GM18508 (cell line): ENCODE measurements at regions not wholly inside any gene's neighbourhood (a gene's known extent, or its start where the extent isn't known, plus 50 kb on each side); places are given as distances from the start of the nearest gene placed in this dataset.
A peak's percentile ranks its signal among the peaks of the same experiment; 100 is the strongest.
"Not testable (repeated sequence)": the region's sequence is repeated elsewhere in the genome, so short reads cannot be mapped to it uniquely, and the experiment has no call there.

Experiments used
- ATAC-seq: cut with Tn5 transposase; IDR thresholded peaks from one replicate; pipeline ENCODE4 v1.9.1; 2021; ENCODE audit warnings: moderate number of reproducible peaks; ENCODE audit not compliant: insufficient read depth, unreplicated experiment

DNA sequence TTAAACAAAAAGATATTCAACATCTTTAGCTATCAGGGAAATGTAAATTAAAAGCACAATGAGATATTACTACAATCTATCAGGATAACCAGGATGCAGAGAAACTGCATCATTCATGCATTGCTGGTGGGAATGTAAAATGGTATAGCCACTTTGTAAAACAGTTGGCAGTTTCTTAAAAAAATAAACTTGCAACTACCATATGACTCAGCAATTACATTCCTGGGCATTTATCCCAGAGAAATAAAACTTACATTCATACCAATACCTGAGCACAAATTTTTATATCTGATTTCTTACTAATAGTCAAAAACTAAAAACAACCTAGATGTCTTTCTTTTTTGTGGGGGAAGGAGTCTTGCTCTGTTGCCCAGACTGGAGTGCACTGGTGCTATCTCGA lies 190.3 kb upstream of the TAB2 start:
- ATAC-seq = no peak

DNA sequence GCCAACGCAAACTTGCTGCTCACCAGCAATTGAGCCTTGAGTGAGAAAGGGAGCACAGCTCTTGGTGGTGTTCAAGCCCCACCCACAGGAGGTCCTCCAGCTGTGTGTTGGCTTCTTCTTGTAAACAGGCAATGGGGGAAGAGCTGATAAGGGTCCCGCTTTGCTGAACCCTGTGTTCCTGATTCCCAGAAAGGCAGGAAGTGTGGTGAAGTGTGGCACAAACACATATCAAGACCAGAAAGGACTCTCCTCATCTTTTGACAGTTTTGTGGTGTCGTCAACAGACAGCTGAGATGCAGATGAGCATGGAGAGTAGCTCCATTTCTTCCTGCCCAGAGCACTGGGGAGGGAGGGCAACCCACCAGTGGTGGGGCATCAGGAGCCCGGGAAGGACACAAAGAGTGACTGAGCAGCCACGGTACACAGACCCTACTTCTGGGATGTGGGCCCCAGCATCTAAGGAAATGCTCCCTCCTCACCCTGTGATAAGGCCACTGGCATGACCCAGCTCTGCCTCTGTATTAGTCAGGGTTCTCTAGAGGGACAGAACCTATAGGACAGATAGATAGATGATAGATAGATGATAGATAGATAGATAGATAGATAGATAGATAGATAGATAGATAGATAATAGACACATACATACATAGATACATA lies 188.9 kb upstream of the TAB2 start:
- ATAC-seq = no peak

DNA sequence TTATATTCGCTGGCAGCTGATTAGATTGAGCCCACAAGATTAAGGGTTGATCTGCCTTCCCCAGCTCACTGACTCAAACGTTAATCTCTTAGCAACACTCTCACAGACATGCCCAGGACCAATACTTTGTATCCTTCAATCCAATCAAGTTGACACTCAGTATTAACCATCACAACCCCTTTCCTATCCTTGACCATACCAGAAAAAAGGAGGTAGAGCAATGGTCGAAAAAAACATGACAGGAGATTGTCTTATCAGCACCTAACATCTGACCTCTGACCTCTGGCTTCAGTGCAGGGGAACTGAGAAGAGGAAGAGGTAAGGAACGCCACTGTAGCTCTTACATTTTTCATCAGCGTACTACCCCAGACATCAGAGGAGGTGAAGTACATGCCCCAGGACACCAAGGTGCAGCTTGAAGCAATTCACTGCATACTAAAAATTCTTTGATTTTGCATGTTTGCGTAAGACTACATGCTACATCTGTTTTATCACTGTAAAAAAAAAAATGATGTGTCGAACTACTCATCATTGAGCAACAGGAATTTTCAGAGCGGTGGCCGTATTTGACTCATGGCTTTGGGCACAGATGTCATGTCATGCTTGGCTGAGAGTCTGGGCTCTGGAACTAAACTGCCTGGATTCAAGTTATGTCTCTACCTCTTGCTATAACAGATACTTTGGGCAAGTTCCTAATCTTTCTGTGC lies 188.0 kb upstream of the TAB2 start:
- ATAC-seq = no peak

DNA sequence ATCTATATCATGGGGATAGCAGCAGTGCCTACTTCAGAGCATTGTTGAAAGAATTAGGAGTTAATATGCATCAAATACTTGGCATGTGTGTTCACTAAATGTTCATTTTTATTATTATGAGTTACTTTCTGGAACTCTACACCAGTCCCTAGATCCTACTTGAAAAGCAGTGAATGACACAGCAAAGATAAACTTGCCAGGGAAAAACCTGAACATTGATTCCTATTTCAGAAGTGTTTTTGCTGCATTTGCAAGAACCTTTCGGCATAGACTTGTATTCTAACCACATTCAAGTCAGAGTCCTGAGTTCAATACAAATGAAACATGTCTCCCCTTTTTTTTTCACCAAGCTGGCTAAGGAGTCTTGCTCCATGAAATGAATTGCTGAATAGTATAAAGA lies 187.4 kb upstream of the TAB2 start:
- ATAC-seq = no peak

DNA sequence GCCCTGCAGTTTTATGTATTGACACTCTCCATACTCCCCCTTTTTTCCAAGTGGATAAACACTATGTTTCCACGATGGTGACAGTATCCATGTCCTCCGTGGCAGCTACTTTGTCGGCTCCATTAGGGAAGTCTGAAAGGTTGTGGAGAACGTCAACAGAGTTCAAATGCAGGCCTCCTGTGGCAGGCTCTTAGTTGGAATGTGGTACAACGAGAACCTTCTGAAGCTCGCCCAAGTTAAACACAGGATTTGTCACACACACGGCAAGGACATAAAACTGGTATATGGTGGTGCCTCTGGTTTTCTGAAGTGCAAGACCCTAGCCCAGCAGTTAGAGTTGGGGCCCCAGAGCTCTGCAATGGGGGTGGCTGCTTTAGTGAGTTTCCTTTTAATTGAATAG lies 187.0 kb upstream of the TAB2 start:
- ATAC-seq = no peak

DNA sequence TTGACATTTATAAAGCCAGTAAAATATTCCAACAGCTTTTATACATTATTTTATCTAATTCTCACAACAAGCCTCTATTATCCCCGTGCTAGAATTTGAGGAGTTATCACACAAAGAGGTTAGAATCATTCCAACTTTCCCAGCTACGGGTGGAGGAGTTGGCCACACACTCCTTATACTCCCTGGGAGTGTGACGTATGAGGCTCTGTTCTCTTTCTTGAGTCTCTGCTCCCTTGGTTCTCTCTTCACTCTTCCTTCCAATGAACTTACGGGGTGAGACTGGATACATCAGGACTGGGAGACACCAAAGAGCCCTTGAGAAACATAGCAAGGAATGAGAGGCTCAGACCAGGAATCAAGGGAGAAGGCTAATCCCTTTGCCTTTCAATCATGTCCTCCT lies 185.6 kb upstream of the TAB2 start:
- no peak for ATAC-seq

DNA sequence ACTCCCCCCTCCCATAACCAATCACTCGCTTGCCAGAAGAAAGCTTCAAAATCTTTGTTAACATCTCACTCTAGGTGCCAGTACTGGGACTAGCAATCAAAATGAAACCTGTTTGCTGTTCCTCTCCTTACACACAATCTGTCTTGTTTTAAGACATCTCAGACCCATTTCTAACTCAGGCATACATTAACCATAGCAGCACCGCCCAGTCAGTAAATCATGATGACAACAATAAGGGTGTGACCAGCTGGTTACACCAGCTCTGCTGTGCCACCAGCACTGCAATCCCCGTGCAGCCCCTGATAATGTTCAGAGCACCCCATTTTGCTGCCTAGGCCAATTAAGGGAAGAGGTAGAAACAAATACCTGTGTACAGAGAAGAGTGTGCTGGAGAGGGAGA lies 185.2 kb upstream of the TAB2 start:
- ATAC-seq = no peak

DNA sequence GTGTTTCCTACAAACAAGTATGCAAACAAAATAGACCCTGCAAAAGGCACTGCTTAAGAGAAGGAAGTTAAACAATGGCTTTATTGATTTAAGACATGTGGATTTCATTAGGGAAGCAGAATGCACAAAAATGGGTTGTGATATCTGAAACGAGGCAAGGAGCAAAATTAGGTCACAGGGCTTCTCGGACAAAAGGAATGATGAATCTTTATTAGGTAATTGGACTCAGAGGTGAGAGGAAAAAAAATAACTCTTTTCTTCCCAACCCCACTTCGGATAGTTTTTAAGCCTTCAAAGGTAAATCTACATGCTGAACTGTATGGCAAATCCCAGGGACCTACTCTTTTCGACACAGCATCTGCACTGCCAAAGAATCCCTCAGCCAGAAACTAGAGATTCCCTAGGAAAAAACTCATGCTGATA lies 183.0 kb upstream of the TAB2 start:
- no peak for ATAC-seq

DNA sequence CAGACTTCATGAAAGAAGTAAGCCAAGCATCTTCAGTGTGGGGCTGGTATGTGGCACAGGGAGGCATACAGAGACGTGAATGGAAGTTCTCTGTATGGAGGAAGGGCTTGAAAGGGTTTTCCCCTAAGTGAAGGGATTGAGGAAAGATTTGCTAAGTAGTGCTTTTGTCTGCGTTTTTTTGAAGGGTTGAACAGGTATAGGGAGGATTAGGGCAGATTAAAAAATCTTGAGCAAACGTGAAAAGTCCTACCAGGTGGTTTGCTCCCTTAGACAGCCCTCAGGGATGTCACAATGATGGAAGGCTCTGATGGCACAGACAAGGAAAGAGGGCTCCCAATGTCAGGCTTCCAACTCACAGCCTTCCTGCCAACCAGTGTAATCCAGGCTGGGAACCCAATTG lies 181.7 kb upstream of the TAB2 start:
- no peak for ATAC-seq

DNA sequence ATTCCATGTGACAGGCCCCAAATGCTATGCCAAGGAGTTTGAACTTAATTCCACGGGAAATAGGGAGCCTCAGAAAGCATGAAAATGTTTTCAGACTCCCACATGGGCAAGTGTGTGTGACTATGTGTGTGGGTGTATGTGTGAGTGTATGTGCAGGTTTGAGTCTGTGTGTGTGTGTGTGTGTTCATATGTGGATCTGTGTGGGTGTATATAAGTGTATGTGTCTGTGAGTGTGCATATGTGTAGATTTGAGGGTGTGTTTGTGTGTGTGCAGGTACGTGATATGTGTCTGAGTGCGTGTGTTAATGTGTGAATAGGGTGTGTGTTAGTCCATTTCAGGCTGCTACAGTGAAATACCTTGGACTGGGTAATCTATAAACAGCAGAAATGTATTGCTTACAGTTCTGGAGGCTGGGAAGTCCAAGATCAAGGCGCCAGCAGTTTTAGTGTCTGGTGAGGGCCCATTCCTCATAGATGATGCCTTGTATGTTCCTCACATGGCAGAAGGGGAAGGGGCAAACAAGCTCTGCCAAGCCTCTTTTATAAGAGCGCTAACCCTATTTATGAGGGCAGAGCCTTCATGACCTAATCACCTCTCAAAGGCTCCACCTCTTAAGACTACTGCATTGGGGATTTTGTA lies 181.1 kb upstream of the TAB2 start:
- ATAC-seq = no peak

DNA sequence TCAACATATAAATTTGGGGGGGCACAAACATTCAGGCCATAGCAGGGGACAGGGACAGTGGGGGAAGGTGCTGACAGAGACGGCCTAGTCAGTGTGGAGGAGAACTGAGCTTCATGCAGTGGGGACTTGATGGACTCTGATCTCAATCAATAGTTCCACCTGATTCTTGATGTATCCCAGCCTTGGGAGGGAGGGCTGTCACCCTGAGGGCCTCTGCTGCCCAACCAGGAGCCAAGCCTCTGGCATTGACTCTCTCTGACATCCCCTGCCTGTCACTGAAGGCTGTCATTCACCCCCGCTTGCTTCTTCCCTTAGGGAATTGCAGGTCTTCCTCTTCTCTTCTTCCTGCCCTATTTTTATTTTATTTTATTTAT lies 180.6 kb upstream of the TAB2 start:
- no peak for ATAC-seq

DNA sequence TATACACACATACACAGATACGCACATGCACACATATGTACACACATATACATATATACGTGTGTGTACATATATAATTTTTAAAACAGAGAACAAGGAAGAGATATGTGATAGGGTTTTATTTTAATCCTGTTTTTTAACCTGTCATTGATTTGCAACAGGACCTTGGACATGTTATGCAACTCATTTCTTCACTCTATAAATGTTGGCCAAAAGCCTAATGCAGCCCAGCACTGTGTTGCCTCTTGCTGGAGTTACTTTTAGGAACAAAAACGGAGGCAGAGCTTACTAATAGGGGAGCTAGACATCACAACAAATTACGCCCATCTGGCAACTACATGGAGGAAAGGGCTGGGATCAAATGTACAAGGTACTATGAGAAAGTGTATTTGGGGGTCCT lies 179.9 kb upstream of the TAB2 start:
- ATAC-seq = no peak

DNA sequence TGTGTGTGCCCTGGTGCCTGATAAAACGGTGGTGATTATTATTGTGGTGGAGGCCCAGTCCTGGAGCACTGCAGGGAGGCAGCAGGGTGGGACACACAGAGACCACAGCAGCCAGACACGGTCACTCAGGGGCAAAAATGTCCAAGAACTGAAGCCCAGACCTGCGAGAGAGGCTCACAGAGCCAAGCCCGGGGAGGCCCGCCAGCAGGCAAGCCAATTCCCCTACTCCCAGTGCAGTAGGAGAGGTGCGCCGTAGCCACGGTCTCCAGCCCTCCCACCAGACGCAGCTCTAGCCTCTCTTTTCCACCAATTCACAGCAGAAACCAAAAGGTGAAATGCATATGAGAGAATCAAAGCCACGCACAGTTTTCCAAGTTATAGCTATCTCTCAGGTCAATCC lies 179.4 kb upstream of the TAB2 start:
- ATAC-seq = no peak

DNA sequence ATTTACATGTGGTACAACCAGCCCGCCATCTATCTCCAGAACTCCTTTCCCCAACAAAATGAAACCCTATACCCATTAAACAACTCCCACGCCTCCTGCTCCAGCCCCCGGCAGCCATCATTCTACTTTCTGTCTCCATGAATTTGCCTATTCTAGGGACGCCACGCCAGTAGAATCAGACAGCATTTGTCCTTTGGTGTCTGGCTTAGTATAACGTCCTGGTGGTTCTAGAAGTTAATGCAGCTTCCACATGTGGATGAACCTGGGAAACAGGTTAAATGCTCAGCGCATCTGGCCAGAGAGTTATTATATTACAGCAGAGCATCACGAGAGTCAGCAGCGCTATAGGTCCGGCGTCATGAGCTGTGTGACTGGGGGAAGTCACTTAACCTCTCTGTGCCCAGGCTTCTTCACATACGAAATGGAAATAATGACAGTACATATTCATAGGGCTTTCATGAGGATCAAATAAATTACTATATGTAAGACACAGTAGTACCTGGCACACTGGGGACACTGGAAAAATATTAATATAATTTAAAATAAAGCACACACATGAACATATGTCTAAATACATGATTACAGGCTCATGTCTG lies 178.7 kb upstream of the TAB2 start:
- no peak for ATAC-seq

DNA sequence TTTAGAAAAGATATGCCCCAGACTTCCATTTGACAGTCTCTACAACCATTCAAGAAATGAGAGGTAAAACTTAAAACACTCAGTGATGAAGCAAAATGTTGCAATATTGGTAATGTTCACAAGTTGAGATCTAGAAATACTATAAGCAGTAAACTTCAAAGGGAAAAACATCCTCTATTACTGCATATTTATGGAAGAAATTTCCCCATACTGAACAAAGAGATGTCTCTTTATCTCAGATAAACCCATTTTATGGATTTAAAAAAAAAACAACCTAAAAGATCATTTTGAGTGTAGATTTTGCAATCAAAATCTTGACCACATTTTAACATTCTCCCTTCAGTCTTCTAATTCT lies 177.8 kb upstream of the TAB2 start:
- ATAC-seq = no peak

DNA sequence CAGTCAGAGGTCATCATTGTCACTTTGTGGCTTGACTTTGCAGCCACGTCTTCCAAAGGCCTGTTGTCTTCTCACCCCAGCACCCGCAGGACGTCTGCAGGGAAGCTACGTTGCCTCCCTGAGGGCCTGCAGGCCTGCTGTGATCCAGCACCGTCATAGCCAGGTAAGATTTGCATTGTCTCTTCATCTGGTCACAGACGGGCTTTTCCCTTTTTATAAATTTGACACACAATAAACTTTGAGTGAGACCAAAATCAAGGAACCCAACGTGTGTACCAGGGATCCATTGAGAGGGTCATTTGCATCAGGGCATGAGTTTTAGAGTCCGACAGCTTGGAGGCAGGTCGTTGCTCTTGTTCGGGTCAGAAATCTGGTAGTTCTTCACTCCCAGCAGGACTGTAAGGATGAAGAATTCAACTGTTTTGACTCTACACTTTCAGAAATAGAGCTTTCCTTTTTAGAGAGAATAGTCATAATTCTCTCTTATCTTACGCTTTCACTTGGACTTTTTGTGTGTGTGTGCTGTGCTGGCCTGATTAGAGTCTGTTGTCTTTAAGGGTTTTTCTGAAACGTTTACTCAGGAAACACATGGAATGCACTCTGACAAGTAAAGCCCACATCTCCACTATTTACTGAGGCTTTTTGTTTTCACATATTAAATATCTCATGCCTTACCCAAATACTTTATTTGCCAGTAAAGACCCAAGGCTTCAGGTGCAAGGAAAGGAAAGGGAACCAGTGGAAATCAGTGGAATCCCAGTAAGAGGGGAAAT lies 177.2 kb upstream of the TAB2 start:
- ATAC-seq = peak; percentile 34

DNA sequence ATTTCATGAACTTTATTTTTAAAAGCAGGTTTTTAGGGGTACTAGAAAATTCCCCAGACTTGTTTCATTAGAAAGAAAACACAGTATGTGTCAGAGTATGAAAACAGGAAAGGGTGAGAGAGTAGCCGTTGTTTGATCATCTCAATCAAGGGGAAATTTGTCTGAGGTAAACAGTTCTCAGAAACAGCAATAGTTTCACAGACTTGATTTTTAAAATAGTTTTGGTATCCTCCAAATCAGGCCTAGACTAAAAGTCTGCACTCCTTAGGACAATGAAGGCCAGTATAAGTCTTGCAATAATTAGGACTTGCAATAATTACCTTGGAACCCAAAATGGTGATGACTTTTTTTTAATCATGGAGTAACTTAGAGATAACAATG lies 176.6 kb upstream of the TAB2 start:
- ATAC-seq = peak; percentile 46

DNA sequence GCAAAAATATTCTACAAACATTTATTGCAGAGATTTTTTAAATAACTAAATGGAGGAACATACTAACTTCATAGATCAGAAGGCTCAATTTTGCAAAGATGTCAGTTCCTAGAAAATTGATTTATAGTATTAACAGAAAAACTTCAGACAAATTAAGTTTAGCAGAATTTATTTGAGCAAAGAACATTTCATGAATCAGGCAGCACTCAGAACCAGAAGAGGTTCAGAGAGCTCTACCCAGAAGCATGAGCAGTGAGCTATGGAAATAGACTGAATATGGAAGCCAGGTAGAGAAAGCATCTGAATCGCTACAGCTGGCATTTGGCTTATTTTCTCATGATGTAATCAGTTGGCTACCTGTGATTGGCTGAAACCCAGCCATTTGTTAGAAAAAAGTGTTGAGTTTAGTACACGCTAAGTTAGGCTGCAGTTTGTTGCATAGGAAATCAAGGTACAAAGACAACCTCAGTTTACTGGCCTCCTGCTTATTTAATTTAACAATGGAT lies 174.5 kb upstream of the TAB2 start:
- ATAC-seq = no peak

DNA sequence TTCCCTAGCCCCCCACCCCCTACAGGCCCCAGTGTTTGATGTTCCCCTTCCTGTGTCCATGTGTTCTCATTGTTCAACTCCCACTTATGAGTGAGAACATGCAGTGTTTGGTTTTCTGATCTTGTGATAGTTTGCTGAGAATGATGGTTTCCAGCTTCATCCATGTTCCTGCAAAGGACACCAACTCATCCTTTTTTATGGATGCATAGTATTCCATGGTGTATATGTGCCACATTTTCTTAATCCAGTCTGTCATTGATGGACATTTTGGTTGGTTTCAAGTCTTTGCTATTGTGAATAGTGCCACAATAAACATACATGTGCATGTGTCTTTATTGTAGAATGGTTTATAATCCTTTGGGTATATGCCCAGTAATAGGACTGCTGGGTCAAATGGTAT lies 171.7 kb upstream of the TAB2 start:
- ATAC-seq = not testable (repeated sequence)

DNA sequence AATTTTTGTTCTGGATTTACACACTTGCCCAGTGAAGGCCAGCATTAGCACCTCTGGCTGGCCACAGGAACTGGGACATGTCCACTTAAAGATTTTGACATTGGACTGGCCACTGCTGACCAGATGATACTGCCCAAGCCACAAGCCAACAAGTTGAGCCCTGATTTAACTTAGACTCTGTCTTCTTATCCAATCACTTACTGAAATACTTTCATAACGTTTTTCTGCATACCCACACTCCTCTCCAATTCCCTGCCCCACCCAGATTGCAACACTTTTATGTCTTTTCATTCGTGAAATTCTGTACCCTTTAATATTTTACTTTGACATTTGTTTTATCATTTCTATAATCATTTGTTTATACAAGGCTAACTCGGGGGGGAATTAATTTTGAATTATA lies 170.3 kb upstream of the TAB2 start:
- no peak for ATAC-seq
